ENCODE measurements at regions not wholly inside any gene's neighbourhood (a gene's known extent, or its start where the extent isn't known, plus 50 kb on each side); places are given as distances from the start of the nearest gene placed in this dataset.
"Not testable (repeated sequence)": the region's sequence is repeated elsewhere in the genome, so short reads cannot be mapped to it uniquely, and the experiment has no call there.

DNA sequence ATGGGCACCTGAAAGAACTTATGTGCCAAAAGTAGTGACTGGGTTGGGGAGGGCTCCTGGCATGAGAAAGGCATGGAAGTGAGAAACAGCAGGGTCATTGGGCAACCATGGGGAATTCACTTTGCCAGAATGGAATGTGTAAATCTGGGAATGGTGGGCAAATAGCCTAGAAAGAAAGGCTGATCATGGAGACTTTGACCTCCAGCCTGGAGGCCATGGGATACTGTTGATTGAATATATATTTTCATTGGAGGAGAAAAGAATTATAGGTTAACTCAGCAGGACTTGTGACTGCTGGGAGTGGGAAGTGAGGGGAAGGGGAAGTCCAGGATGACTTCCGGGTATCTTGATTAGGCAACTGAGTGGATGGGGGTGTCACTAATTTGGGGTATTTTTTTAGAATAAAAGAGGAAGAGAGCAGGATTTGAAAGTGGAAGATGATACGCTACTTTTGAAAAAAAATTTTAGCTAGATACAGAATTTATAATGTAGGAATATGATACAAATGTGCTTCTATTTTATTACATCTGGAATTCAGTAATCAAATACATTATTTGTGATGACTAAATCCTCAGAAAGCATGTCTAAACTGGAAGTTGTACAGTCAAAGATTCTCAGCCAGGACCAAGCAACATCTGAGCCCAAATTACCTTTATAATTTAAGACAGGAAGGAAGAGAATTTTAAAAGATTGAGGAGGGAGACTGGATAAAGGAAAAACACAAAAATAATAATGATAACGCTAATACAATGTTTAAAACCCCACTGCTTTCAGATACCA, 116.2 kb downstream of the GATA6 start:
- 0 out of 2 replicates have a peak, but pooled peaks cover 4% of the 10 kb centered on the region for H3K9me3 ChIP-seq (ENCODE audit: insufficient read depth, low read length)
- H3K27me3 ChIP-seq (ENCODE audit: insufficient read depth, insufficient read length): no peaks in the 10 kb centered on the region
- no peak for TF ChIP-seq ZNF274 (IDR thresholded peaks at IDR 0.05; ENCODE audit: low read depth, low read length)
- H3K4me1 ChIP-seq (ENCODE audit: insufficient read depth, insufficient read length): no peaks in the 10 kb centered on the region
- no peaks in the 10 kb centered on the region for H3K36me3 ChIP-seq (ENCODE audit: insufficient read depth, insufficient read length, low read length)
- H3K4me3 ChIP-seq (ENCODE audit: insufficient read length, low read depth): no peak overlapping the region
- DNase-seq (ENCODE audit: low read depth, low spot score): no peak
- H3K9ac ChIP-seq (ENCODE audit: insufficient read length, low read depth): no peak overlapping the region

DNA sequence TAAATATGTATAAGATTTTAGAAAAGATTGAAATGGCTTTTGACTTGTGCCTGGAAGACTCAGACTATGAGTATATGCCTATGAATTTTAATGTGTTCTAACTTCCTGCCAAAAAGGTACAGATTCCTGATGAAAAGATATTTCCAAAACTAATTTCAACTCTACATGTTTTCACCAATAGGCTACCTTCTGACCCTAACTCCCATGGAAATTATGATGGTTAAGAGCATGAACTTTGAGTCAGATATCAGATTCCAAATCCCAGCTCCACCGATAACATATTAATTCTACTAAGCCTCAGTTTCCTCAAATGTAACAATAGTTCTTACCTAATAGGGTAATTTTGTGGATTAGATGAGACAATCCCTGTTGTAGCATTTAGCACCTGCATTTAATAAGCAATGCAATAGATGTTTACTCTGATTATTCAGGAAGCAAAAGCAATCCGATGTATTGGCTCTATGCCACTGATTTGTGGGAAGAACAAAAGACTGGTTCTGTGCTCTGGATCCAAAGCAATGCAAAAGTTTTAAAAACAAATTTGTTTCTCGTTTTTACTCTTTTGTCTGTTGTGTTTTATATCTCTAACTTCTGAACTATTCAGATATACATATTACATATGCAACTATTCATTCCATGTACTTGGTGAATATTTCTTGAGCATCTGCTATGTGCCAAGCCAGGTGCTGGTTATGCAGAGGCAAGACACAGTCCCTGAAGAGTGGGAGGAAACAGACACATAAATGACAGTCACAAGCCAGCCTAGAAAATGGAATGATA, 115.4 kb downstream of the GATA6 start:
- H3K4me1 ChIP-seq (ENCODE audit: insufficient read depth, insufficient read length): no peaks in the 10 kb centered on the region
- H3K36me3 ChIP-seq (ENCODE audit: insufficient read depth, insufficient read length, low read length): no peaks in the 10 kb centered on the region
- 0 out of 2 replicates have a peak, but pooled peaks cover 4% of the 10 kb centered on the region for H3K9me3 ChIP-seq (ENCODE audit: insufficient read depth, low read length)
- no peak overlapping the region for H3K9ac ChIP-seq (ENCODE audit: insufficient read length, low read depth)
- H3K27me3 ChIP-seq (ENCODE audit: insufficient read depth, insufficient read length): no peaks in the 10 kb centered on the region
- no peak overlapping the region for H3K4me3 ChIP-seq (ENCODE audit: insufficient read length, low read depth)
- TF ChIP-seq SUZ12 (IDR thresholded peaks at IDR 0.05; ENCODE audit: extremely low read depth, insufficient read depth, insufficient read length) (no peak), ZNF274 (IDR thresholded peaks at IDR 0.05; ENCODE audit: low read depth, low read length) (no peak)
- DNase-seq (ENCODE audit: low read depth, low spot score): no peak

- DNase-seq (ENCODE audit: low read depth, low spot score); H3K4me1 ChIP-seq (ENCODE audit: insufficient read depth, insufficient read length); H3K36me3 ChIP-seq (ENCODE audit: insufficient read depth, insufficient read length, low read length); H3K9me3 ChIP-seq (ENCODE audit: insufficient read depth, low read length); H3K27me3 ChIP-seq (ENCODE audit: insufficient read depth, insufficient read length); H3K4me3 ChIP-seq (ENCODE audit: insufficient read length, low read depth); H3K9ac ChIP-seq (ENCODE audit: insufficient read length, low read depth): not testable (repeated sequence)
Measured at GRCh38 chr18:22283855-22284254, 114.5 kb downstream of the GATA6 start.

- TF ChIP-seq ZNF274 (IDR thresholded peaks at IDR 0.05; ENCODE audit: low read depth, low read length): no peak
- TF ChIP-seq YY1 (IDR thresholded peaks at IDR 0.05; ENCODE audit: insufficient read depth, insufficient read length): no peak
- no peak for TF ChIP-seq SUZ12 (IDR thresholded peaks at IDR 0.05; ENCODE audit: extremely low read depth, insufficient read depth, insufficient read length)
- H3K27me3 ChIP-seq (ENCODE audit: insufficient read depth, insufficient read length): no peaks in the 10 kb centered on the region
- 0 out of 2 replicates have a peak, but pooled peaks cover 3% of the 10 kb centered on the region for H3K9me3 ChIP-seq (ENCODE audit: insufficient read depth, low read length)
- H3K9ac ChIP-seq (ENCODE audit: insufficient read length, low read depth): no peak overlapping the region
- no peak overlapping the region for H3K4me3 ChIP-seq (ENCODE audit: insufficient read length, low read depth)
- H3K4me1 ChIP-seq (ENCODE audit: insufficient read depth, insufficient read length): no peaks in the 10 kb centered on the region
- DNase-seq (ENCODE audit: low read depth, low spot score): no peak
- no peaks in the 10 kb centered on the region for H3K36me3 ChIP-seq (ENCODE audit: insufficient read depth, insufficient read length, low read length)
Measured at GRCh38 chr18:22283397-22283796, 114.0 kb downstream of the GATA6 start.

DNA sequence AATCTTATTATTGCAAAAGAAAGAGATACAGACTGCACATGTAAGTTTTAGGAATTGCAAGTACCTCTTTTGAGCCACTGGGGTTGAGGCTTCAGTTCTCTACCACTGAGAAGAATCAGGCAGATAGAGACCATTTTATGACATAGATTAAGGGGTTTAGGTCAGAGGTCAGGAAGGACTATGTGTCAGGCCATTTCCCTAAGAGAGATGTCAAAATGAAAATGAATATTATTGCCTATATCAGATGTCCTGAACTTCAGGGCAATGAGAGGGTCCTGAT, 113.7 kb downstream of the GATA6 start:
- H3K9me3 ChIP-seq (ENCODE audit: insufficient read depth, low read length): no peaks in the 10 kb centered on the region
- TF ChIP-seq SUZ12 (IDR thresholded peaks at IDR 0.05; ENCODE audit: extremely low read depth, insufficient read depth, insufficient read length): no peak
- no peaks in the 10 kb centered on the region for H3K36me3 ChIP-seq (ENCODE audit: insufficient read depth, insufficient read length, low read length)
- no peak overlapping the region for H3K9ac ChIP-seq (ENCODE audit: insufficient read length, low read depth)
- H3K4me3 ChIP-seq (ENCODE audit: insufficient read length, low read depth): no peak overlapping the region
- no peaks in the 10 kb centered on the region for H3K27me3 ChIP-seq (ENCODE audit: insufficient read depth, insufficient read length)
- H3K4me1 ChIP-seq (ENCODE audit: insufficient read depth, insufficient read length): no peaks in the 10 kb centered on the region
- no peak for DNase-seq (ENCODE audit: low read depth, low spot score)

- no peak for TF ChIP-seq SUZ12 (IDR thresholded peaks at IDR 0.05; ENCODE audit: extremely low read depth, insufficient read depth, insufficient read length)
- no peak for TF ChIP-seq YY1 (IDR thresholded peaks at IDR 0.05; ENCODE audit: insufficient read depth, insufficient read length)
- no peak for TF ChIP-seq ZNF274 (IDR thresholded peaks at IDR 0.05; ENCODE audit: low read depth, low read length)
- H3K4me1 ChIP-seq (ENCODE audit: insufficient read depth, insufficient read length): no peaks in the 10 kb centered on the region
- no peak overlapping the region for H3K9ac ChIP-seq (ENCODE audit: insufficient read length, low read depth)
Measured at GRCh38 chr18:22282311-22283115, 113.1 kb downstream of the GATA6 start.

GRCh38 chr18:22280453-22280750, 111.0 kb downstream of the GATA6 start:
- H3K4me1 ChIP-seq (ENCODE audit: insufficient read depth, insufficient read length): no peaks in the 10 kb centered on the region
- H3K9ac ChIP-seq (ENCODE audit: insufficient read length, low read depth): no peak overlapping the region
- H3K27me3 ChIP-seq (ENCODE audit: insufficient read depth, insufficient read length): no peaks in the 10 kb centered on the region
- H3K36me3 ChIP-seq (ENCODE audit: insufficient read depth, insufficient read length, low read length): no peaks in the 10 kb centered on the region
- no peak overlapping the region for H3K4me3 ChIP-seq (ENCODE audit: insufficient read length, low read depth)
- DNase-seq (ENCODE audit: low read depth, low spot score): no peak
- H3K9me3 ChIP-seq (ENCODE audit: insufficient read depth, low read length): no peaks in the 10 kb centered on the region
- no peak for TF ChIP-seq YY1 (IDR thresholded peaks at IDR 0.05; ENCODE audit: insufficient read depth, insufficient read length)

More at GRCh38 chr18:22282311-22283115, 113.1 kb downstream of the GATA6 start:
- no peak for DNase-seq (ENCODE audit: low read depth, low spot score)
- Histone ChIP-seq H3K9me3 (ENCODE audit: insufficient read depth, low read length) (no peaks in the 10 kb centered on the region), H3K27me3 (ENCODE audit: insufficient read depth, insufficient read length) (no peaks in the 10 kb centered on the region), H3K4me3 (ENCODE audit: insufficient read length, low read depth) (no peak overlapping the region), H3K36me3 (ENCODE audit: insufficient read depth, insufficient read length, low read length) (no peaks in the 10 kb centered on the region)
